NCI-H2227 (cell line): ENCODE measurements at regions not wholly inside any gene's neighbourhood (a gene's known extent, or its start where the extent isn't known, plus 50 kb on each side); places are given as distances from the start of the nearest gene placed in this dataset.

Source experiments
- DNase-seq: peaks from one replicate; lab custom pipeline; 2025; ENCODE audit not compliant: unreplicated experiment; lab: John Stamatoyannopoulos, UW

- no peak for DNase-seq
These were observed 187.0 kb downstream of the MID1IP1 start for GRCh38 chrX:38988301-38988700.

GRCh38 chrX:38989076-38989475 is 187.8 kb downstream of the MID1IP1 start:
- no peak for DNase-seq

GRCh38 chrX:38991656-38992440 is 190.6 kb downstream of the MID1IP1 start:
- no peak for DNase-seq

GRCh38 chrX:38992441-38993096 is 191.3 kb downstream of the MID1IP1 start:
- DNase-seq = peak; percentile 59

- no peak for DNase-seq
These were observed 192.2 kb downstream of the MID1IP1 start for GRCh38 chrX:38993500-38993899.

- no peak for DNase-seq
These were observed 197.8 kb downstream of the MID1IP1 start for GRCh38 chrX:38999099-38999498.

- DNase-seq = no peak
These were observed 198.9 kb downstream of the MID1IP1 start for GRCh38 chrX:38999967-39000745.

- DNase-seq = no peak
These were observed 199.5 kb downstream of the MID1IP1 start for GRCh38 chrX:39000802-39001201.

- DNase-seq = no peak
These were observed 201.2 kb downstream of the MID1IP1 start for GRCh38 chrX:39002466-39002865.

GRCh38 chrX:39008549-39008948 is 207.3 kb downstream of the MID1IP1 start:
- DNase-seq = no peak

- no peak for DNase-seq
These were observed 210.4 kb downstream of the MID1IP1 start for GRCh38 chrX:39011454-39012221.

GRCh38 chrX:39012621-39013111 is 211.4 kb downstream of the MID1IP1 start:
- DNase-seq = no peak

- no peak for DNase-seq
These were observed 215.3 kb downstream of the MID1IP1 start for GRCh38 chrX:39016556-39016955.

GRCh38 chrX:39017077-39017476 is 215.8 kb downstream of the MID1IP1 start:
- DNase-seq = no peak

- no peak for DNase-seq
These were observed 216.5 kb downstream of the MID1IP1 start for GRCh38 chrX:39017716-39018115.

GRCh38 chrX:39018541-39018940 is 217.3 kb downstream of the MID1IP1 start:
- no peak for DNase-seq

GRCh38 chrX:39019056-39019455 is 217.8 kb downstream of the MID1IP1 start:
- DNase-seq = peak; percentile 69

GRCh38 chrX:39020051-39020669 is 218.9 kb downstream of the MID1IP1 start:
- no peak for DNase-seq

GRCh38 chrX:39022106-39022505 is 220.8 kb downstream of the MID1IP1 start:
- no peak for DNase-seq

GRCh38 chrX:39029221-39029620 is 228.0 kb downstream of the MID1IP1 start:
- no peak for DNase-seq
